HG03520 (cell line): ENCODE measurements at regions not wholly inside any gene's neighbourhood (a gene's known extent, or its start where the extent isn't known, plus 50 kb on each side); places are given as distances from the start of the nearest gene placed in this dataset.

Experiments
- ATAC-seq: cut with Tn5 transposase; IDR thresholded peaks from one replicate; pipeline ENCODE4 v1.9.1; 2021; ENCODE audit warnings: mild to moderate bottlenecking, moderate library complexity; ENCODE audit not compliant: unreplicated experiment

GRCh38 chr5:6029811-6030271 is 348.5 kb downstream of the MED10 start:
- ATAC-seq, result peak; percentile 70

GRCh38 chr5:6026766-6027406 is 351.5 kb downstream of the MED10 start:
- no peak for ATAC-seq

GRCh38 chr5:6019612-6020011 is 358.7 kb downstream of the MED10 start:
- ATAC-seq, result no peak

- ATAC-seq, result no peak
These were observed 364.8 kb downstream of the MED10 start for GRCh38 chr5:6013506-6013905.

- no peak for ATAC-seq
These were observed 367.1 kb downstream of the MED10 start for GRCh38 chr5:6011199-6011598.

- no peak for ATAC-seq
These were observed 371.5 kb downstream of the MED10 start for GRCh38 chr5:6006838-6007314.

GRCh38 chr5:6003040-6003825 is 375.1 kb downstream of the MED10 start:
- ATAC-seq, result no peak

- no peak for ATAC-seq
These were observed 377.5 kb downstream of the MED10 start for GRCh38 chr5:6000867-6001266.

GRCh38 chr5:5995819-5996218 is 382.5 kb downstream of the MED10 start:
- no peak for ATAC-seq

GRCh38 chr5:5986492-5987178 is 391.7 kb downstream of the MED10 start:
- ATAC-seq, result no peak

GRCh38 chr5:5985332-5985731 is 393.0 kb downstream of the MED10 start:
- ATAC-seq, result no peak

GRCh38 chr5:5983261-5983980 is 394.9 kb downstream of the MED10 start:
- ATAC-seq, result no peak

- no peak for ATAC-seq
These were observed 396.8 kb downstream of the MED10 start for GRCh38 chr5:5981562-5981961.

GRCh38 chr5:5980538-5980895 is 397.8 kb downstream of the MED10 start:
- no peak for ATAC-seq

- no peak for ATAC-seq
These were observed 398.4 kb downstream of the MED10 start for GRCh38 chr5:5979761-5980537.

- ATAC-seq, result no peak
These were observed 399.0 kb downstream of the MED10 start for GRCh38 chr5:5979377-5979760.

GRCh38 chr5:5978501-5979376 is 399.6 kb downstream of the MED10 start:
- no peak for ATAC-seq

- ATAC-seq, result no peak
These were observed 407.1 kb downstream of the MED10 start for GRCh38 chr5:5971203-5971602.

GRCh38 chr5:5969942-5970483 is 408.3 kb downstream of the MED10 start:
- no peak for ATAC-seq
